ENCODE measurements at regions not wholly inside any gene's neighbourhood (a gene's known extent, or its start where the extent isn't known, plus 50 kb on each side); places are given as distances from the start of the nearest gene placed in this dataset.

GRCh38 chr1:56258371-56258770 is 321.0 kb downstream of the PLPP3 start:
- TF ChIP-seq POLR2A (IDR thresholded peaks at IDR 0.05) (no peak), CTCF (IDR thresholded peaks at IDR 0.05) (no peak)

Data from tibial nerve (tissue), 3 donors.